CMK (cell line): ENCODE measurements at regions not wholly inside any gene's neighbourhood (a gene's known extent, or its start where the extent isn't known, plus 50 kb on each side); places are given as distances from the start of the nearest gene placed in this dataset.

Experiments
- DNase-seq: peaks from one replicate; pipeline ENCODE4 v3.0.0-alpha.2; 2010; ENCODE audit warnings: low read depth

DNA sequence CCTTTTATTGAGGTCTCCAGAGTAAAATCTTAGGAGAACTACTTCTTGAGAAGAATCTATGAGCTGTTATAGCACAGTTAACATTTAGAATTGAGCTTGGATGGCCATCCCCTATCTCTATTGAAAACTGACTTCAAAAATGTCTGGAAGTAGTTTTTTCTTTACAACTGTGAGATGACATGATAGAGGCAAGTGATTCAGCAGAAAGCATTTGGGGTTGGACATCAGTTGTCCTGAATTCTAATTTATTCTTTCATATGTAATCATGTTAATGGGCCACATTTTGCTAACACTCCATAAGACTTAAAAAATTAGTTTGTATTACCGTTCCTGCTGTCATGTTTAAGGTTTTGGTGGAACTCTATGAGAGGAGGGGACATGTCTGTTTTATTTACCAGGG is 237.0 kb upstream of the SLC14A2 start:
- DNase-seq = no peak

DNA sequence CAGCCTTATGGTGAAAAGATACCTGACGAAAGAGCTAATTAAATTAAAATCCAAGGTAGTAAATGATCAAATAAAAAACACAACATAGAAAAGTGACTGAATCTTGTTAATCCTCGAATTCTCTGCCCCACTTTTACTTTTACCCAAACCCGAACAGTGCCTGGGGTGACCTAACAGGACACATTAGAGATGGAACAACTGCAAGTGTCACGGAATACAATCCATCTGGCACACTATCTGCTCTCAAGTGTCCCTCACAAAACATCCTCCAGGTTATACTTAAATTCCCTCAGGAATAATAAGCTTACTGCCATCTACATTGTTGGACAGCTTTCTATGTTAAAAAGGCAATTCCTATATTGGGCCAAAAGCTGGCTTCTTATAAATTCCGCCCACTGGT is 236.3 kb upstream of the SLC14A2 start:
- DNase-seq = no peak

DNA sequence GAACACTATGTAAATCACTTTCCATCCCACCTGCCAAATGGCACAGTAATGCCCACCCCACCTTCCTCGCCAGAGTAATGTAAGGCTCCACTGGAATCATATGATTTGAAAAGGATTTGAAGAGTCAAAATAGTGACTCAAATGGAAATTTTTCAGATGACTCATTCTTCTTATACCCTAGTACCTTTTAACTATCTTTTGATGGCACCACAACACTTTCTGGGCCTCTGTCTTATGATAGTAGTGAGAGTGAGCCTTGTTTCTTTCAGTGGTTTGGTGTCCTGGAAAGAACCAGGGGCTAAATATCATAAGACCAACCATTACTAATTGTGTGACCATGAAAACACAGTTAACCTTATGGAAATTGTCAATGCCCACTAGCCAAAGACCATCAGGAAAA is 235.4 kb upstream of the SLC14A2 start:
- no peak for DNase-seq

DNA sequence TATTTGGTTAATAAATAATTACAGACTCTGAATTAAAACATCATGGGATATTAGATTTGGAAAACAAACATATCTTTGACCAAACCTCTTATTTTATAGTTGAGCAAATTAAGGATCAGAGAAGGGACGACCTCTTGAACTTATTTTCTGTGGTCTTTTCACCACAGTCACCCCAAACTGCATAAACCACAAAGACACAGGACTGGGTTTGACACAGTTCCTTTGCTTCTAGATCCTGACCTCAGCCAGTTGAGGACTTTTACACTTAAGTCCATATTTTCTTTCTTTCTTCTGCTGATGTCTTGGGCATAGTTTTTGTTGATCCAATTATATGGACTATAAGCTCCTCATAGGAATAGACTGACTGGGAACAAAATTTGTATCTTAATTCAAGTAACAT is 234.0 kb upstream of the SLC14A2 start:
- DNase-seq = no peak

DNA sequence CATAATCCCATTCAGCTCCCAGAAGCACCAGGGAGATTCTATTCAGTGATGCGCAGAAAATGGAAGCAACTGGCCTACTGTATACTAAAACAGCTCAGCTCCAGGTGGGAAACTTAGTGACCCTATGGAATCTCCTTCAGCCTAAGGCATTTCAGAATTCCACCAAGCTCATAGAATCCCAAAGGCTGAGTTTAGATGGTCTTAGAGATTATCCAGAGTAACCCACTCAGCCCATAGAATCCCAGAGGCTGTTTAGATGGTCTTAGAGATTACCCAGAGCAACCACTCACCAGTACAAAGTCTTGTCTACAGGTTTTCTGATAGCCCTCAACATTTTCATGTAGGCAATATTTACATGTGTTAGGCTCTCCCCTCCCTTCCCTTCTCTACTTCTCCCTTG is 232.0 kb upstream of the SLC14A2 start:
- no peak for DNase-seq

DNA sequence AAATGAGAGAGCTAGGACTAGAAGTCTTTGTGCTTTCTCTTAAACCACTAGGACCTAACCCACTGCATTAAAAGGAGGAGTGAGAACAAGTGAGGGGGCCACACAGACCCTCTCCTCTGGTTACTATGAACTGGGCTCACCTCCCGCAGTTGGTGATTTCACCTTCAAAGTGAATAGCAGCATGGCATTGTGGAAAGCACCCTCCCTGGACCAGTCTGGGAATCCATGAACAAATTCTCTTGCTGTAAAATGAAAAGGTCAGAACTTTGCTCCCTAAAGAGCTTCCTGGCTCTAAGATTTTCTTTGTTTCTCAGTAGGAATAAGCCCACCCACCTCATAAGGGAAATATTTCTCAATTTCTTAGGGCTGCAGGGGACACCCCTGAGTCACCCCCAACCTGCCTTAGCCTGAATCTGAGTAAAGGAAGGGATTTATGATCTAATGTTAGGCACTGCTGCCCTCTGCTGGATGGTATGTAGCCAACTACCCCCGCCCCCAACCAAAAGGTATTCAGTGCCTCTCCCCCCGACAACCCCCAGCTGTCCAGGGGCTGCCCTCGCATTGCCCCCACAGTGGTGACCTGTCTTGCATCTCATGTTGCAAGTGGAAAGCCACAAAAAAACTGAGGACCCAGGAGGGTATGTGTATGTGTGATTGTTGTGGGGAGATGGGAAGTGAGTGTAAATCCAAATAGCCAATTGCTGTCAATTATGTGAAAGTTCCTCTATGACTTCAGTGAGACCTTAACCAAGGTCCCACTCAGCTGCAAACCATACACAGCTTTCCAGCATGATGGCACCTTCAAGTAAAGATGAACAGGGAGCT is 230.9 kb upstream of the SLC14A2 start:
- DNase-seq = peak; percentile 7

DNA sequence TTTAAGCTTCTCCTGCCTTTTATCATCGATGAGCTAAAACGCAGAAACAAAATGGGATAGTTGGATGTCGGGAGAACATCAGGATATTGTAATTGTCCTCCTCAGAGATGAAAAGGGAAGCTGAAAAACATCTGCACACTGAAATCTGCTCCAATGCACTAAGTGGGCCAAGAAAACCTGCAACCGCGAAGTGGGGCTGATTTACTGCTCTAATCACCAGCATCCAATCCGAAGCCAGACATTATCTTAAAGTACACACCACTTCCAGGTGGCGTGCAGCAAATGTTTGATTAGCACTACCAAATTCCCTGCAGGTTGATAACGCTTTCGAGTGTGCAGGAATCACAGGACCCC is 230.3 kb upstream of the SLC14A2 start:
- DNase-seq = no peak

DNA sequence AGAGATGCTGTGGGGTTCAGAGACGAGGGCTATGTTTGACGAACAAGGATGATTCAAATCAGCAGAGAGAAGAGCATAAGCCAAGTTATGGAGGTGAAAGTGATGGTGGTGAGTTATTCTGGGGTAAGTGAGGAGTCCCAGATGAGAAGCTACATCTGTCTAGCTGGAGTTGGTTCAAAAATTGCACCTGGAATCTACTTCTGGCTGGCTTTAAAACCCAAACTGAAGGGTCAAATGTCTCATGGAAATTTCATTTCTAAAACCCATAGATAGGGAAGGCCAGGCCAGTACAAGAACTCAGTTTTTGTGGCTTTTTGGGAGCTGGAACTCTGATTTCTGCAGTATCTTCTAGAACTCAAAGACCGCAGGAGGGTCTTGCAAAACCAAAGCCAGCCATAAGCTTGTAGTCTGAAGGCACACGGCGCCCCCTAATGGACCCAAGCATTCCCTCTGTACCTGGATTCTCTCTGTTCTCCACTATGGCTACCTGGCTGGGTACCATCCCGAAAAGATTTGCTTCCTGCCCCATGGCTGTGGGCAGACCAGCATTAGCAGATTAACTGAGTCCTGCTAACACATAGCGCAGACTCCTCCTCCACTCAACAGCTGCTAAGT is 229.1 kb upstream of the SLC14A2 start:
- DNase-seq = no peak

DNA sequence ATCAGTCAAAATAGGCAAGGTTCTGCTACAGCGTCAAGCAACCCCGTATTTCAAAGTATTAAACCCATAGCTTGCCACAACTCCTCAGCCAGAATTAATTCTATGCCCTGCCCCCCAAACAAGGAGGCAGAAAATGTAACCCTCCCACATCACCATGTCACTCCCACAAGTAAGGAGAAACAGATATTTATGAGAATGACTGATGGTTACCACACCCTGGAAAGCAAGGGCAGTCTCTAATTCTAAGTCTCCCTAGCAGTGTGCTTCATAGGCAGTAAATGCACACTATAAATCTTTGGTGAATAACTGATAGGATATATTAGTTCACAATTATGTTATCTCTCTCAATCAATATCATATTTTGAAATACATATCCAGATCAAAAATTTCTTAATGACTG is 228.0 kb upstream of the SLC14A2 start:
- no peak for DNase-seq

DNA sequence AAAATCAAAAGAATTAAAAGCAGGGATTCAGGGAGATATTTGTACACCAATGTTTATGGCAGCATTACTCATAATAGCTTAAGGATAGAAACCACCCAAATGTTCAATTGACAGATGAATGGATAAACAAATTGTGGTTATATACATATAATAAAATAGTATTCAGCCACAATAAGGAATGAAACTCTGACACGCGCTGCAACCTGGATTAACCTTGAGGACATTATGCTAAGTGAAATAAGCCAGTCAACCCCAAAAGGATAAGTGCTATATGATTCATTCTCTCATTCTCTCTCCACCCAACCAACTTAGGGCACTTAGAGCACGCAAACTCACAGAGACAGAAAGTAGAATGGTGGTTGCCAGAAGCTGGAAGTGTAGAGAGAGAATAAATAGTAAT is 216.8 kb upstream of the SLC14A2 start:
- DNase-seq = no peak

DNA sequence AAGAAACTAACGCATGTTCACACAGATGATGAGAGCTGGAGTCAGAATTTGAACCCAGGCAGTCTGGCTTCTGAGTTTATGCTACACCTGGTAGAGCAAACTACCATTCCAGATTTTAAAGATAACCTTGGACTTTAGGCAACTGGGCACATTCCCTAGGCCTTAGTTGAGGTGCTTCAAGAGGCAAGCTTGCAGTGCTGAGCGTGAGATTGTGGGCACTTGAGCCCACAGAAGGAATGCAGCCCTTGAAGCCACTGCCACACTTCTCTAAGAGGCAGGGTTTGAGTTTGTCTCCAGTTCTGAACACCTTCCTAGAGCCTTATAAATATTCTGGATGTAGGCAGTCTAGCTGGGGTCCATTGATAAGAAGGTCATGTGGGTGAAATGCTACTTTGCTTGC is 216.1 kb upstream of the SLC14A2 start:
- DNase-seq = no peak

DNA sequence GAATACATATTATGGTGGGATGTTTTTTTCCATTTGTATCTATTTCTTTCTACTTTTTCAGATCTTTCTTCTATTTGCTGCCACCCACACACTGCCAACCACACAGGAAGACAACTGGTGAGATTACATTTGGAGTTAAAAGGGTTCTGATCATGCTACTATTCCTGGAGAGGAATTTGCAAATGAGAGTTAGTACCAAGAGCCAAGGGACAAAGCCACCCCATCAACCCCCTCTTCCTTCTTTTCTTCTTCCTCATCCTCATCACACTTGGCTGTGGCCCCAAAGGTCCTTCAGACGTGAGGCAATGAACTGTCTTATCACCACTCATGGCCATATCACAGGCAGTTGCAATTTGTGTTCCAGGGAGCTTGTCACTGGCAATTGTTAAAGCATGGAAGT is 215.6 kb upstream of the SLC14A2 start:
- DNase-seq = no peak

DNA sequence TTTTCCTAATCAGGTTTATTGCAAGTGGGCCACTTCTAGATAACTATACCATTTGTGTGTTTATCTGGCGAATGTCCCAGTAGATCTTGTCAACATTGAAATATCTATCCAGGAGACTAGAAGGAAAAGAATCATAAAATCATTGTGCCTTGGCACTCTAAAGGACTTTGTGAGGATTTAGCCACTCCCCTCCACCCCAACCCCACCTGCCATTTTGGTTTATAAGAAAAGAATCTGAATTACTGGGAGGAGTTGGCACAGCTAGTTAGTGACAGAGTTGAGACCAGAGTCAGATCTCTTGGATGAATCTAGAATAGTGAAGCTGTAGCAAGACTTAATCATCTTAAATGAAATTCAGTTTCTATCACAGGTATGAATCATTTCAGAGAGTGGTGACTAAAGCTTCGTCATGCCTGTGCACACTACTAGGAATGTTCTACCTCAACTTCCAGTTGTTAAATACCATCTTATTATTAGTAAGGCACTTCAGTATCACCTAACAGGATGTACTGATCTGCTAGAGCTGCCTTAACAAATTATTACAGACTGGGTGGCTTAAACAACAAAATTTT is 212.7 kb upstream of the SLC14A2 start:
- DNase-seq = no peak

DNA sequence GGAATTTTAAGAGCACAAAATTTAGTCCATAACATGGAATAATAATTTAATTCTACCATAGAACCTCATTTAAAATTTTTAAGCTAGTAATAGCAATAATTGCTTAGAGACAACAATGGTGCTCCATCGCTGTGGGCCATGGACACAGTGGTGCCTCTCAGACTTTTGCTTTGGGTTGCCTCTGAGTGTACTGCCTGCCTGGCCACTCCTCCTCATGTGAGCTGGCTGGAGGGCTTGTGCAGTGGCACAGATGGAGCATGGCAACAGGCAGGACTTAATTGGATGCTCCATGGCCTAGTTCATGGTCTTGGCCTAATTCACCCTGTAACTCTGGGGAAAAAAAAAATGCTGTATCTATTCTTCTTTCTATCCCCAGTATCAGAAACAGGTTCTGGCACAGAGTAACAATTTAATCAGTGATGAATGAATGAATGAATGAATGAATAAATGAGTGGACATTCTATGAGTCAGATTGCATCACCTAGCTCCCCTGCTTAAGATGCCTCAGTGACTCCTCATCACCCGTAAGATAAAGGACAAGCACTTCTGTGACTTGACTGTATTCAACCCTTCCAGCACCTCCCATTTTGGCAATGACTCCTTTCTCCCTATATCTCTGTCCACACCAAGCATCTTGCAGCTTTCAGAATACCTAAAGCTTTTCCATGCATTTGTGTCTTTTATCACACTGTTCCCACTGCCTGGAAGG is 211.8 kb upstream of the SLC14A2 start:
- no peak for DNase-seq

DNA sequence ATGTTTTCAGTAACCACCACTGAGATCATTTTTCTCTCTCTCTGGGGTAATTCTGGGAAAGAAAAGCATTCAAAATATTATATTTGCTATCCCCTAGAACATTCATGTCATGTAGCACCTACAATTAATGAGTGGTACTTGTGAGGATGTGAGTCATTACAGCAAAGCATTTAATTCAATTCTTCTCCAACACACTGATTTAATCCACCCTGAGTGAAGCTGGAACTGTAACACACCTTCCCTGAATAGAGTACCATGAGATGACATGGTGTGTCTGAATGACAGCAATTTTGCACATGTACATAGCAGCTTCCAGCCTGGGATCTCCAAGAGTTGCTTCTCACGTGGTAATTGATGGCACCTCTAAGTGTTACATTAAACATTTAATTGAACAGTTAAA is 207.1 kb upstream of the SLC14A2 start:
- no peak for DNase-seq

DNA sequence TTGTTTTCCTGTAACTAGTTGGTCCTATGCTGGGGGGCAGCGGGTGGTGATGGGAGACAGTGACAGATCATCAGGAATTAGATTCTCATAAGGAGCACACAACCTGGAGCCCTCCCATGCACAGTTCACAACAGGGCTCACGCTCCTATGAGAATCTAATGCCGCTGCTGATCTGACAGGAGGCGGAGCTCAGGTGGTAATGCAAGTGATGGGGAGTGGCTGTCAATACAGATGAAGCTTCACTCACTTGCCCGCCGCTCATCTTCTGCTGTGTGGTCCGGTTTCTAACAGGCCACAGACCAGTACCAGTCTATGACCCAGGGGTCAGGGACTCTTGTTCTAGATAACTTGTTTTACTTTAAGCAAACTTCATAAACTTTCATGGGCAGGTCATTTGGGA is 205.3 kb upstream of the SLC14A2 start:
- no peak for DNase-seq

DNA sequence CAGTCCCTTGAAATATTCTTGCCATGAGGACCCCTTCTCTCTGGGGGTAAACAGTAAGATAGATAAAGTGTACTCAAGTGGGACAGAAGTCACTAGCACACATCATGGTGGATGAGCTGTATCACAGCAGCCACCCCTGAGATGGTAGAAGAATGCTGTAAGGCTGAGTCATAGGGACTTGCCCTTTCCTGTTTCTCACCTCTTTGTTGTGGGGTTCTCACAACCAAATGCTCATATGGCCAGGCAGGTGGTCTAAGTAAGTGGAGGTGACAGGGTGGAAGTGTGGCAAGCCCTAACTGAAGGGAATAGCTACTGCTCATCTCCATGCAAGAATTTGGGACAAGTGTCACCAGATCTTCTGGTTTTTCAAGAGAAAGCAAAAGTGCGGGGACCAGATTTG is 202.7 kb upstream of the SLC14A2 start:
- DNase-seq = no peak

DNA sequence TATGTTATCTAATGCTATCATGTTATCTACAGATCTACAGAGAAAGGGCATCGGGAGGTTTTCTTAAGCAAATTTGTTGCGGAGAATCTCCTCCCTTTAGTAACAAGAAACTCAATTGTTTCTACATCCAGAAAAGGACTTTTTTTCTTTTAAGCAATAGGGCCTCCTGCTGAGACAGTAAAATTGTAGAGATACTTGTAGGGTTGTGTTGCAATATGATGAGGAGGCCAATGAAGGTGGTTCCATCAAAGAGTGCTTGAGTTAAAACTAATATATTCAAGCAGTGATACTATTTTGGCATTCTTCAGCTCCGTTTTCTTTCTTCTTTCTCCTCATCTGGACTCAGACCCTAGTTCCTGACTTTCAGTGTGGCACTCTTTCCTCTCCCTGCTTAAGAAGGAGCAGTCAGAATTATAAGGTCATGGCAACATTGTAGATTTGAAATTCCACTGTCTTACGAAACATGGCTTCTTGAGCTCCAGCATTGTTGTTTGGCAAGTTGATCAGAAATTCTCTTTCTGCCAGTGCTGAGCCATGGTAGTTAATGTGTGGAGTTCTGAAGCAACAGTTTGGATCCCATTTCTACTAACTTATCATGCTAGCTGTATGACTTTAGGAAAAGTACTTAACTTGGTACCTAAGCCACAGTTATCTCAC is 202.0 kb upstream of the SLC14A2 start:
- DNase-seq = no peak

DNA sequence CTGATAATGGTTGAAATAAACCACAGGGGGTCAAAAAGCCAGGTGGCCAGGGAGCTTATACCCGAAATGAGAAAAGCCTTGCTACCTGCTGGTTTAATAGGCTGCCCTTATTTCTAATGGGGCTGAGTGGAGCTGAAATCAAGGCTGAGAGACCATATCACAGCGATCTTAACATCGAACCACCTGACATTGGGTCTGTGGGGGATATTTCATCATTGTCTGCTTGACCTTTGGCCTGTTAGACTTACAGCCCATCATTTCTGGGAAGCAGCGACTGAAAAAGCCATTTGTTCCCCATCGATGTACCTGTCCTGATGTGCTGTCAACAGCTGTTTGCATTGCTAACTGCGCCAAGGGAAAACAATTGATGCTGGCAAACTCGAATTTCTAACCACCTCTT is 199.7 kb upstream of the SLC14A2 start:
- DNase-seq = no peak

DNA sequence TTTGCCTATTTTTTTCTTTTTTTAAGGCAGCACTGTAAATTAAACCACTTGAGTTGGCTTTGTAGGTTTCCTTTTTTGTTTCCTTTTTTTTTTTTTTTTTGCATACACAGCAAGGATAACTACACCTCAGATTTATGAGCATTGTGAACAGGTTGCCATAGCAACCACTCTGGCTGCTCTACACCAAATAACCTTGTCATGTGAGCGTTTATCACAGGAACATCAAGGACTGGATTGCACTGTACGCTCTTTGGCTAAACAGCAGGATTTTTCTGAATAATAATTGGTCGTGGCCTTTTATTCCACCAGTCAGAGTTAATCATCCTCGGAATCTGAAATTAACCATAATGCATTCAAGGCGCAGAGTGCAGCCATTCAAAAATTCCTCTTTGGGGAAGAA is 199.1 kb upstream of the SLC14A2 start:
- DNase-seq = no peak

DNA sequence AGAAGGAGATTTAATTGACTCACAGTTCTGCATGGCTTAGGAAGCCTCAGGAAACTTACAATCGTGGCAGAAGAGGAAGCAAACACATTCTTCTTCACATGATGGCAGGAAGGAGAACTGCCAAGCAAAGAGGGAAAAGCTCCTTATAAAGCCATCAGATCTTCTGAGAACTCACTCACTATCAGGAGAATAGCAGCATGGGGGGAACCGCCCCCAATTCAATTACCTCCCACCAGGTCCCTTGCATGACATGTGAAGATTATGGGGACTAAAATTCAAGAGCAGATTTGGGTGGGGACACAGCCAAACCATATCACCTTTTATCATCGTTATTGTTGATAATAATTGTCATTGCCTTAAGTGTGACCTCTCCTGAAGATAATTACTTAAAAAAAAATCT is 197.9 kb upstream of the SLC14A2 start:
- no peak for DNase-seq

DNA sequence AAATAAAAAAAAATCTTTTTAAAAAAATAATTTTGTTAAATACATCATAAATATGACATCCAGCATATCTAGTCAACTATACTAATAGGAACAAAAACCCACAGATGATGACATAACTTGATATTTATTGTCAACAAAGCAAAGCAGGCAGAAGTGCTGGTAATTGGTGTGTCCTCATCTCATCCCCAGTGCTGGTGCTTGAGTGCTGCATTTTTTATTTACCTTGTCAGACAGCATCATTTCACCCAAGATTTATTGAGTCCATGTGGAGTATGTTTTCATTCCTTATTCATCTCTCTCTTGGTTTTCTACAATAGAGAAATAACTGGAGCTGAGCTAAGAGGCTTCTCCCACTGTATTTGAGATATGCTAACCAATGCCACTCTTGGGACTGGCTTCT is 191.6 kb upstream of the SLC14A2 start:
- DNase-seq = no peak

DNA sequence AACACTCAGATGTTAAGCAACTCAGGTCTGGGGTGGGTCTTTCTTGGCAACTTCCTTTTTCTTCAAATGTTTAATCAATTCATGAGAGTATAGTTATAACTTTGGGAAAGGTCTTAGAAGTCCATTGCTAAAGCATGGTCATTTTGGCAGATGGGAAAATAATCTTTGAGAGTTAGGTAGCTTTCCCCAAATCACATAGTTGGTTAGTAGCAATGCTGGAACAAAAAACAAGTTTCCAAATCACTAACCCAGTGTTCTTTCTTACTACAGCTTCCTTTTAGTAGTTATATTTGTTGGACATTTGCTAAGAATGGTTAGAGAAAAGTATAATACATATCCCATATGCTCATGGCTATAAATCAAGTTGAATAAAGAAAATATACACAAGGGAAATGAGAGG is 185.2 kb upstream of the SLC14A2 start:
- DNase-seq = no peak
